Aorta (tissue), 5 donors: ENCODE measurements at regions not wholly inside any gene's neighbourhood (a gene's known extent, or its start where the extent isn't known, plus 50 kb on each side); places are given as distances from the start of the nearest gene placed in this dataset.

Experiments
- ATAC-seq: fragments of 200-7000 bp; cut with Tn5 transposase; one replicate; pipeline ENCODE4 v1.9.1; 2022; ENCODE audit warnings: moderate library complexity; ENCODE audit not compliant: low FRiP score
- DNase-seq, 2 donors: peaks; one replicate each; pipeline ENCODE4 v3.0.0-alpha.2; 2020
- H3K27ac ChIP-seq, 2 donors: one replicate each; pipeline ENCODE4 v1.5.1; 2013; ENCODE audit warnings: low read length in 2 of 2, mild to moderate bottlenecking in 2 of 2, moderate library complexity in 2 of 2, control low read depth in 1 of 2, inconsistent platforms in 1 of 2, low read depth in 1 of 2
- H3K27me3 ChIP-seq, 2 donors: one replicate each; pipeline ENCODE4 v1.6.1; 2013; ENCODE audit warnings: control low read depth in 1 of 2, low read length in 1 of 2, mild to moderate bottlenecking in 1 of 2, moderate library complexity in 1 of 2; ENCODE audit not compliant: insufficient read depth in 2 of 2, control insufficient read depth in 1 of 2
- H3K36me3 ChIP-seq, 2 donors: one replicate each; pipeline ENCODE4 v1.6.1; 2013; ENCODE audit warnings: control low read depth in 1 of 2, low read length in 1 of 2, mild to moderate bottlenecking in 1 of 2; ENCODE audit not compliant: insufficient read depth in 2 of 2, control insufficient read depth in 1 of 2
- H3K4me1 ChIP-seq, 2 donors: one replicate each; pipeline ENCODE4 v1.6.1; 2013; ENCODE audit warnings: low read length in 2 of 2, control low read depth in 1 of 2, mild to moderate bottlenecking in 1 of 2, moderate library complexity in 1 of 2; ENCODE audit not compliant: insufficient read depth in 2 of 2, control insufficient read depth in 1 of 2
- H3K4me3 ChIP-seq, 2 donors: one replicate each; pipeline ENCODE4 v1.5.1; 2013; ENCODE audit warnings: low read length in 2 of 2, control low read depth in 1 of 2, mild to moderate bottlenecking in 1 of 2
- H3K9me3 ChIP-seq: one replicate; pipeline ENCODE4 v1.6.1; 2013; ENCODE audit warnings: mild to moderate bottlenecking, low read length; ENCODE audit not compliant: control insufficient read depth
- WGBS, 2 donors: extraction: QIAGEN DNeasy Blood & Tissue Kit; methylation state at CpG; one replicate each; pipeline ENCODE4 v1.1.7; 2013; 5-methylcytosine and 5-hydroxymethylcytosine counted together
- intact Hi-C, 2 donors: fragments of 100-400 bp; cut with DNase I; formaldehyde crosslinking; loops; one replicate each; pipeline versions ENCODE4 v1.14.2 to v1.15.0; 2022
- donor health status: healthy with polysubstance abuse.
- donor health status: Bipolar disorder and iron deficiency.
- donor health status: DM: no; HTN: no; CAD: no.
- donor health status: DM: no; HTN: no; CAD: no.
- donor health status: DM: yes; HTN: yes; CAD: no.

DNA sequence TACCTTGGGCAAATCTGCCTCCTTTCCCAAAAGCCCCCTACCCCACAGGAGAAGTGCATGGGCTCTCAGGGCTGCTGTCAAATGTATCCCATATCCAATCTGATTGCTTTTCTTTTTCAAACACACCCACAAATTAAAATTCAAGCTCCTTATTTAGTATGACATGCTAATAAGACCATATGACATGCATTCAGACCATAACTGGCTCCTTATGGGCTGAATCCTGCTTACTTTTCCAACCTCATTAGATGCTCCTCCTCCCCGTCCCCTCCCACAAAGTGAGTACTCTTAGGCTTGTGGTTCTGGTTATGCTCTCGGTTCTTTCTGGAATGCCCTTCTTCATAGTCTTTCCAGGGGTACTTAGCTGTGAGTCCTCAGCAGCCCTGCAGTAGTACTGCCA lies 59.0 kb upstream of the TOM1L1 start:
- no peaks in the 10 kb centered on the region for H3K27me3 ChIP-seq
- 74 to 76% methylated on average over 2 of the region's 2 CpGs for WGBS, 2 donors
- no peak for DNase-seq
- ATAC-seq = no peak
- H3K4me3 ChIP-seq = no peak overlapping the region
- intact Hi-C loops = no loop called here
- no peaks in the 10 kb centered on the region for H3K4me1 ChIP-seq
- H3K27ac ChIP-seq = no peak overlapping the region
- H3K9me3 ChIP-seq = no peaks in the 10 kb centered on the region
- no peaks in the 10 kb centered on the region for H3K36me3 ChIP-seq

- intact Hi-C loops = no loop called here
- H3K9me3 ChIP-seq = no peaks in the 10 kb centered on the region
- WGBS, 2 donors = 87 to 89% methylated on average over 5 of the region's 5 CpGs
- ATAC-seq (no peak), DNase-seq (no peak)
- H3K27ac ChIP-seq = no peak overlapping the region
- peaks cover 0 to 6% of the 10 kb centered on the region in 2 donors for H3K27me3 ChIP-seq
- no peaks in the 10 kb centered on the region for H3K4me1 ChIP-seq
- H3K4me3 ChIP-seq = no peak overlapping the region
- no peaks in the 10 kb centered on the region for H3K36me3 ChIP-seq
These were observed 56.4 kb upstream of the TOM1L1 start for GRCh38 chr17:54844233-54844632.

- Histone ChIP-seq H3K4me3 (no peak overlapping the region), H3K27ac (no peak overlapping the region), H3K27me3 (peaks cover 0 to 6% of the 10 kb centered on the region in 2 donors), H3K9me3 (no peaks in the 10 kb centered on the region), H3K36me3 (no peaks in the 10 kb centered on the region), H3K4me1 (no peaks in the 10 kb centered on the region)
- 58 to 66% methylated on average over 2 of the region's 2 CpGs for WGBS, 2 donors
- intact Hi-C loops = no loop called here
- ATAC-seq (no peak), DNase-seq (no peak)
These were observed 52.2 kb upstream of the TOM1L1 start for GRCh38 chr17:54848368-54848987.

GRCh38 chr17:54849660-54850059 lies 51.0 kb upstream of the TOM1L1 start:
- WGBS, 2 donors = 82 to 87% methylated on average over 6 of the region's 6 CpGs
- no peaks in the 10 kb centered on the region for H3K9me3 ChIP-seq
- ATAC-seq = no peak

More at GRCh38 chr17:54849660-54850059, 51.0 kb upstream of the TOM1L1 start:
- intact Hi-C loops = no loop called here
- Histone ChIP-seq H3K27ac (no peak overlapping the region), H3K27me3 (peaks cover 0 to 6% of the 10 kb centered on the region in 2 donors), H3K36me3 (no peaks in the 10 kb centered on the region), H3K4me3 (no peak overlapping the region), H3K4me1 (no peaks in the 10 kb centered on the region)
- no peak for DNase-seq
